GM19438 (cell line): ENCODE measurements at regions not wholly inside any gene's neighbourhood (a gene's known extent, or its start where the extent isn't known, plus 50 kb on each side); places are given as distances from the start of the nearest gene placed in this dataset.
"Not testable (repeated sequence)": the region's sequence is repeated elsewhere in the genome, so short reads cannot be mapped to it uniquely, and the experiment has no call there.

Experiments
- ATAC-seq: cut with Tn5 transposase; IDR thresholded peaks from one replicate; pipeline ENCODE4 v1.9.1; 2021; ENCODE audit warnings: low read depth; ENCODE audit not compliant: unreplicated experiment

DNA sequence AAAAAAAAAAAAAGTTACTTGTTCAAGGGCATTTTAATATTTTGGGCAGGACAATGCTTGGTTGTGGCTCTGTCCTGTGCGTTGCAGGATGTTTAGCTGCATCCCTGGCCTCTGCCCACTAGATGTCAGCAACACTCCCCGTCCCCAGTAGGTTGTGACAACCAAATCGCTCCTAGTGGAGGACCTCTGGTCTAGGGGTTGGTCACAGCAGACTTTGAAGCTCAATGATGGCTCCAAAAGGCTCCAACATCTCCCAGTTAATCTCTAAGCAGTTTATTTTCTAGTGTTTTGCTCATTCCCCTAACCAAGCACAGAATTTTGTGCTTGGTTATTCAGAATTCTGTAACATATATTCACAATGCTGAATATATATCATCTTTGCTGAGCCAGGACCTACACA lies 67.0 kb downstream of the CHRNA1 start:
- peak; percentile 92 for ATAC-seq

DNA sequence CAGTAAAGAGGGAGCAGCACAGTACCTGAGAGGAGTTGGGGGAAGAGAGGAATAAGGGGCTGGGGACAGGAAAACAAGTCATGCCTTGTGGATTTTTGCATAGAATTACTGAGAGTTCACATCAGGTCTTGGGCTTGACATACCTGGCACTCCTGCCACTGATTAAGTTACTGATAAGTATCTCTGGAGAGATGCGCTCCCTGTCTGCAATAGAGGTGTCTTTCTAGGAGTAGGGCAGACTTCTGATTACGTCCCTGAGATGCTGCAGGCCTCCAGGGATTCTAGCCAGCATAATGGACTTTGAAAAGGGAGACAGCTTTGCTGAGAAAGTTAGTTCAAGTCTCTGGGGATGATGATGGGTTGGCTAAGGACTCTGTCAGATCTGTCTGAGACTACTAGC lies 69.4 kb downstream of the CHRNA1 start:
- no peak for ATAC-seq

GRCh38 chr2:174694196-174694878 lies 69.9 kb downstream of the CHRNA1 start:
- ATAC-seq, result no peak

DNA sequence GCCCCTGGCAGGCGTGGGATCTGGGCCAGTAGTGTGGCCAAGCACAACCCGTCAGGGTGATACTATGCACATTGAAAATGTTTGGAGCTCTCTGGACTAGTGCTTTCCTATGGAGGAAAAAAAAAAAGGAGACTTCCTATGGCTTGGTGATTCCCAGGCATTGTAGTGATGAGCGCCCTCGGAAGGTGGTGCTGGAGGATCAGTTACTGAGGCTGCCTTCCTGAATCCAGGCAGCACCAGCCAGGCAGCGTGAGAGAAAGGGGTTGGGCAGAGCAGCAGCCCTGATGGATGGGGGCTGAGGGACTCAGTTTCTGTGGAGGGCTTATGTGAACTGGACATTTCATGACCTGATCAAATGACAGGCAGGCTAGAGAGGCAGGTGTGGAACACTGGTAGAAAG lies 70.9 kb downstream of the CHRNA1 start:
- no peak for ATAC-seq

DNA sequence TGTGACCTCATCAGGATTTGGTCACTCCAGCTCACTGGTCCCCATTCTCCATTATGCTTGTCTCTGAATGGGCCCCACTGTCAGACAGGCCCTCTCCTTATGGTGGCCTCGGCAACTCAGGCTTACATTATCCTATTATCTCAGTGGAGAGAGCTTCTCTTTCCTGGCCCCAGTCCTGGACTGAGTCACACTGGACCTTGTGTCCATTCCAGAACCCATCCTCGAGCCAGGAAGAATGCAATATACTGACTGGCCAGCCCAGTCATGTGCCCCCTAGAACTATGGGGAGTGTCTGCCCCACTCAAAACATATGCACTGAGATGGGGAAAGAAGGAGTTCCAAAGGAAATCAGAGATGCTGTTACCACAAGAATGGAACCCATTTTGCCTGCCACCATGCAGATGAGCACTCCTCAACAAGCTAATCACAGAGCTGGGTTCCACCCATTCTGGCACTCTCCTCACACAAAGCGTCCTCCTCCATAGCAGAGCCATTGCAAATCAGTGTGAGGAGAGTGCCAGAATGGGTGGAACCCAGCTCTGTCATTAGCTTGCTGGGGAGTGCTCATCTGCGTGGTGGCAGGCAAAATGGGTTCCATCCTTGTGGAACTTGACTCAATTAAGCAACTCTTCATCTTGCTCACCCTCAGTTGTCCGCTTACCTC lies 71.9 kb downstream of the CHRNA1 start:
- no peak for ATAC-seq

GRCh38 chr2:174691201-174691779 lies 73.0 kb downstream of the CHRNA1 start:
- no peak for ATAC-seq

- no peak for ATAC-seq
Observed at GRCh38 chr2:174690026-174690425, 74.2 kb downstream of the CHRNA1 start.

- ATAC-seq, result peak; percentile 46
Observed at GRCh38 chr2:174688079-174688478, 76.2 kb downstream of the CHRNA1 start.

- no peak for ATAC-seq
Observed at GRCh38 chr2:174686430-174686829, 77.8 kb downstream of the CHRNA1 start.

DNA sequence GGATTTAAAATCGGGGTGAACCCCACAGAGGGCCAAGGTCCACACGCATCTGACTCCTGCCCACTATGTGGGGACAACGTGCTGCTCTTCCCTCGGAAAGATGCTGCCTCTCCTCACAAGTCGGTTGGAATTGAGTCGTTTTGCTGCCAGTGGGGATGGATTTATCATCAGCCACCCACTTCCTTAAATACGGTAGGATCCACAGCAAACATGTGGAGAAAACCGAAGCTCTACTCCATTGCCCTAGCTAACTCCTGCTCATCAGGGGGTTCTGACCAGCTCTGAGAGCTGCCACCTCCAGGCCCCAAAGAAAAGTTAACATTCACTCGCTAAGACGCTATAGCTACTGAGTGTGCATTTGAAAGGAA lies 80.9 kb downstream of the CHRNA1 start:
- peak; percentile 37 for ATAC-seq

GRCh38 chr2:174682578-174683391 lies 81.5 kb downstream of the CHRNA1 start:
- peak; percentile 56 for ATAC-seq

DNA sequence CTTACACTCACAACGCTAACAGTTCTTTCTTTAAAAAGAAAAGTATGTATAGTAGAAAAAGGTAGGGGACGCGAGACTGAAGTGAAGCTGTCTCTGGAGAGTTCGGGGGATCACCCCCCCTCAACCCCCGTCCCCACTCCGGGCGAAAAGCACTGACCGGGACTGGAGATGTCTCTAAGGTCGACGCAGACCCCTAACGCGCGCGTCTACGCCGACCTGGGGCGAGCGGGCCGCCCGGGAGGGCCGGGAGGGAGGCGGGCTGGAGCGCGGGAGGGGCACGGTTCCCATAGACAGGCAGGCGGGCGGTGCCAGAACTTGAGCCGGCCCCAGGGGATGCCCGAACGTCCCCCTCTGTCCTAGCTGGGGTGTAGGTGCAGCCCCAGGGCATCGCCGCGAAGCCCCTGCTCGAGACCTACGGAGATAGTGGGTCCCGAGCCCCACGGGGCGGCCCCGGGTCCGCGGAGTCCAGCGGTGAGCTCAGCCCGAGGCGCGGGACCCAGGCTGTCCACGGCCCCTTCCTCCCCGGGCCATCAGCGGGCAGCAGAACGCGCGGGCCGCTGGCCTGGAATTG lies 82.2 kb downstream of the CHRNA1 start:
- peak; percentile 51 for ATAC-seq

DNA sequence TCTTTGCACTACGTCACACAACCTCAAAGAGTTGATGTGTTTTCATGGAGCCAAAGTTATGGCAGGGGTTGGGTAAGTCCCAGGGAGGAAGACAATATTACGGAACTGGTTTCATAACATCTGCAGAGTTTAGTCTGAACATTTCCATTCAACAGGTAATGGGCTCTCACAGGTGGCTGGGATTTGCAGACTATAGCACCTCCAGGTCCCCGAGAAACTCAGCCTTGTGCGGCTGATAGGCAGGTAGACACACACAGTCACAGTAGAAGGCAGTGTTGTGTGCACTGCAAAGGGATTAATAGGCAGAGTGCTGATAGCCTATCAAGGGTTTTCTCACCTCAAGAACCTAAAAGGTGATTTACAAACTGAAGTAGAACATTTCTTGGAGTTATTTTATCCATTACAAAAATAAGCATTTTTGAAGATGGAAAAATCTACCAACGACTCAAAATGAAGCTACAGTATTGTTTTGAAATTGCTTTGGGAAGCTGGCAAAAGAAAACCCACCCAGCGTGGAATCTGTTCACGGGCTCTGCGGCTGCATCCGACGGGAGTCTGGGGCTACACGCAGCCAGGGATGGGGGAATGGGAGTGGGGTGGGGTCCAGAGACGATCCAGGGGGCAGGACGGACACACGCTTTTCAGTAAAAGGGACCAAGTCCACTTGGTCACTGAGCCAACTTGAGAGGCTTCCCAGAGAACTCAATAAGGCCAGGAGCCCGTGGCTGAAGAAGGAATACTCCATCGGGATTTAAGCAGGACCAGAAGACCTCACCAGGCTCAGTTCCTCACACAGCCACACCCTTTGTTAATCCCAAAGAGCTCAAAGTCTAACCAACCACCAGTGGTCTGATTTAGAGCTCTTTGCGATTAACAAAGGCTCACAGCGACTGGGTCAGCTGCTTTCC lies 82.9 kb downstream of the CHRNA1 start:
- ATAC-seq, result no peak

GRCh38 chr2:174680221-174680620 lies 82.6 kb upstream of the WIPF1 start:
- ATAC-seq, result no peak

- ATAC-seq, result no peak
Observed at GRCh38 chr2:174678395-174678794, 80.8 kb upstream of the WIPF1 start.

- no peak for ATAC-seq
Observed at GRCh38 chr2:174675615-174676014, 78.0 kb upstream of the WIPF1 start.

- ATAC-seq, result no peak
Observed at GRCh38 chr2:174673876-174674275, 76.3 kb upstream of the WIPF1 start.

GRCh38 chr2:174673440-174673839 lies 75.8 kb upstream of the WIPF1 start:
- ATAC-seq, result no peak

DNA sequence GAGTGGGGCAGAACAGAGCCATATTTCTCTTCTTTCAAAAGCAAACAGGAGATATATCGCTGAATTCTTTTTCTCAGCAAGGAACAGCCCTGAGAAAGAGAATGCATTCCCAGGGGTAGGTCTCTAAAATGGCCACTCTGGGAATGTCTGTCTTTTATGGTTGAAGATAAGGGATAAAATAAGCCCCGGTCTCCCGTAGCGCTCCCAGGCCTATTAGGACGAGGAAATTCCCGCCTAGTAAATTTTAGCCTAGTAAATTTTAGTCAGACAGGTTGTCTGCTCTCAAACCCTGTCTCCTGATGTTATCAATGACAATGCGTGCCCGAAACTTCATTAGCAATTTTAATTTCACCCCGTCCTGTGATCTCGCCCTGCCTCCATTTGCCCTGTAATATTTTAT lies 73.9 kb upstream of the WIPF1 start:
- ATAC-seq, result not testable (repeated sequence)

- no peak for ATAC-seq
Observed at GRCh38 chr2:174670446-174670845, 72.8 kb upstream of the WIPF1 start.
